Vagina (tissue), 2 donors: ENCODE measurements at regions not wholly inside any gene's neighbourhood (a gene's known extent, or its start where the extent isn't known, plus 50 kb on each side); places are given as distances from the start of the nearest gene placed in this dataset.

Experiments
- DNase-seq, 2 donors: peaks; one replicate each; pipeline ENCODE4 v3.0.0-alpha.2; 2017; ENCODE audit errors: extremely low spot score in 2 of 2
- H3K27ac ChIP-seq: fragments of 200-600 bp; sonication (generic); one replicate; pipeline ENCODE4 v1.5.1; 2019
- H3K27me3 ChIP-seq: fragments of 200-600 bp; sonication (generic); one replicate; pipeline ENCODE4 v1.5.1; 2019
- H3K36me3 ChIP-seq, 2 donors: fragments of 200-600 bp; sonication (generic); one replicate each; pipeline ENCODE4 v1.5.1; 2017 to 2019
- H3K4me1 ChIP-seq: fragments of 200-600 bp; sonication (generic); one replicate; pipeline ENCODE4 v1.5.1; 2019
- H3K4me3 ChIP-seq, 2 donors: fragments of 200-600 bp; sonication (generic); 1 replicate in 1 of 2; 2 replicates in 1 of 2; pipeline ENCODE4 v1.5.1; 2016 to 2019
- H3K9me3 ChIP-seq: fragments of 200-600 bp; sonication (generic); one replicate; pipeline ENCODE4 v1.5.1; 2019
- POLR2A ChIP-seq, 2 donors: fragments of 450-650 bp; IDR thresholded peaks; one replicate each; pipeline ENCODE4 v1.6.1; 2017; ENCODE audit warnings: antibody characterized with exemption in 2 of 2, mild to moderate bottlenecking in 2 of 2, moderate library complexity in 2 of 2
- POLR2AphosphoS5 ChIP-seq, 2 donors: sonication (generic); formaldehyde crosslinking; IDR thresholded peaks; one replicate each; pipeline ENCODE4 v1.9.0; 2017; ENCODE audit warnings: antibody characterized with exemption in 2 of 2, mild to moderate bottlenecking in 2 of 2, low read depth in 1 of 2; ENCODE audit not compliant: insufficient read depth in 1 of 2
- intact Hi-C: fragments of 100-400 bp; cut with DNase I; formaldehyde crosslinking; loops from one replicate; pipeline ENCODE4 v1.15.1; 2023
- TF ChIP-seq, protein P1 (sequence below), 3 experiments: fragments of 450-650 bp in 2 of 3; fragments of 200-600 bp in 1 of 3; sonication (generic) in 1 of 3; IDR thresholded peaks; one replicate each; pipeline ENCODE4 v1.5.1; 2017 to 2019; ENCODE audit warnings: antibody characterized with exemption in 3 of 3, mild to moderate bottlenecking in 2 of 3, moderate library complexity in 2 of 3

DNA sequence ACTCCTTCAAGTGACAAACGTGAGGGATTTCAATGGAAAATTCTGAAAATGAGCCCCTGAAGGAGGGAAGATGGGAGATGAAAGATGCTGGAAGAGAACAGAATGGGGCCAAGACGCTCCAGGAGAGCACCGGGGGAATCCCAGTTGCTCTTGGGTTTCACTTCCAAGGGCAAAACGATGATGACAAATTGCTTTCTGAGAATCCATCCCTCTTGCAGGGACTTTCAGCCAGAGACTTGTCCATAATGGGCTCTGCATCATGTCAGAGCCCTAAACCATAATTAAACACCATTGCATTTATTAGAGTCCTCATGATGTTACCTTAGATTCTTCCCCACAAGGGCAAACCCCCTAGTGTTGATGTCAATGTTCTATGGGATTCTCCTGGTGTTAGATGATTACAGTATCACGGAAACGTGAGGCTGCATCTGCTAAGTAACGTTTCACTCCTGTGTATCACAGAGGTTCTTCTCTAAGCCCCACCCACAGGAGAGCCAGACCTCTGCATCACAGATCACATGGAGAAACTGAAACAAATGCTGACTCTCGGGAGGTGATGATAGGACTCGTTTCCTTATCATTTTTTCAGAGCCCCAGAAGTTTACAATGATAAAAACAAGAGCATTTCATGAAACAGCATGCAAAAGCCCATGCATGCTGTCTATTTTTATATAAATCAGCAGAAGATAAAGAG is 114.4 kb downstream of the TENT4A start:
- Histone ChIP-seq H3K27ac (no peak overlapping the region), H3K27me3 (no peaks in the 10 kb centered on the region), H3K4me3 (no peak overlapping the region), H3K9me3 (no peaks in the 10 kb centered on the region), H3K36me3 (no peaks in the 10 kb centered on the region), H3K4me1 (no peaks in the 10 kb centered on the region)
- TF ChIP-seq, protein P1, sequence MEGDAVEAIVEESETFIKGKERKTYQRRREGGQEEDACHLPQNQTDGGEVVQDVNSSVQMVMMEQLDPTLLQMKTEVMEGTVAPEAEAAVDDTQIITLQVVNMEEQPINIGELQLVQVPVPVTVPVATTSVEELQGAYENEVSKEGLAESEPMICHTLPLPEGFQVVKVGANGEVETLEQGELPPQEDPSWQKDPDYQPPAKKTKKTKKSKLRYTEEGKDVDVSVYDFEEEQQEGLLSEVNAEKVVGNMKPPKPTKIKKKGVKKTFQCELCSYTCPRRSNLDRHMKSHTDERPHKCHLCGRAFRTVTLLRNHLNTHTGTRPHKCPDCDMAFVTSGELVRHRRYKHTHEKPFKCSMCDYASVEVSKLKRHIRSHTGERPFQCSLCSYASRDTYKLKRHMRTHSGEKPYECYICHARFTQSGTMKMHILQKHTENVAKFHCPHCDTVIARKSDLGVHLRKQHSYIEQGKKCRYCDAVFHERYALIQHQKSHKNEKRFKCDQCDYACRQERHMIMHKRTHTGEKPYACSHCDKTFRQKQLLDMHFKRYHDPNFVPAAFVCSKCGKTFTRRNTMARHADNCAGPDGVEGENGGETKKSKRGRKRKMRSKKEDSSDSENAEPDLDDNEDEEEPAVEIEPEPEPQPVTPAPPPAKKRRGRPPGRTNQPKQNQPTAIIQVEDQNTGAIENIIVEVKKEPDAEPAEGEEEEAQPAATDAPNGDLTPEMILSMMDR (IDR thresholded peaks at IDR 0.05) = no peak
- TF ChIP-seq POLR2AphosphoS5 (IDR thresholded peaks at IDR 0.05; ENCODE audit: insufficient read depth in 1 of 2, low read depth in 1 of 2) = no peak
- TF ChIP-seq POLR2A (IDR thresholded peaks at IDR 0.05) = no peak
- intact Hi-C loops = no loop called here
- peak in 1 of 2 donors; percentile 11 for DNase-seq

DNA sequence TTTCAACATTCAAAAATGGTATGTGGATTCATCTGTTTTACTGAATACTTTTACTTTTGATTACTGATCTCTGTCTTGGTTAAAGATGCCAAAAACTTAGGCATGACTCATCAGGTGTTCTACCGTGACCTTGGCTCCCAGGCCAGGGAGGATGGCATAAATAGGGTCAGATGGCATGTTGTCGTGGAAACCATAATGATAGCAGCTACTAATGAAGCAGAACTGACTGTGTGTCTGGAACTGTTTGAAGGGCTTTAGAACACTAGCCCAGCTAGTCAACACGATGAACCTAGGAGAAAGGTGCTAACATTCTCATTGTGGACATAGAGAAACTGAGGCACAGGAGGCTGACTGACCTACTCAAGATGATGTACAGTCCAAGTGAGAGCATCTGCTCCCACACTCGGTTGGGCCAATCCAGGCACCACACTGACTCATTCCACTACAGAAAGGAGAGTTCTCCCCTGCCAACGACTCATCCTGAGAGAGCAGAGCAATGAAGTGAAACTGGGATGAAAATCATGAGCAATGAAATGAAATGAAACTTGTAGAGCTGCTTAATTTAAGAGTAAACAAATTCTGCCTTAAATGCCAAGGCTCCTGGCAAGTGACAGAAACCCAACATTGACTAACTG is 116.0 kb downstream of the TENT4A start:
- intact Hi-C loops = no loop called here
- no peak overlapping the region for H3K27ac ChIP-seq
- TF ChIP-seq, protein P1 (IDR thresholded peaks at IDR 0.05) = no peak
- TF ChIP-seq POLR2AphosphoS5 (IDR thresholded peaks at IDR 0.05; ENCODE audit: insufficient read depth in 1 of 2, low read depth in 1 of 2) = no peak
- no peak for TF ChIP-seq POLR2A (IDR thresholded peaks at IDR 0.05)

DNA sequence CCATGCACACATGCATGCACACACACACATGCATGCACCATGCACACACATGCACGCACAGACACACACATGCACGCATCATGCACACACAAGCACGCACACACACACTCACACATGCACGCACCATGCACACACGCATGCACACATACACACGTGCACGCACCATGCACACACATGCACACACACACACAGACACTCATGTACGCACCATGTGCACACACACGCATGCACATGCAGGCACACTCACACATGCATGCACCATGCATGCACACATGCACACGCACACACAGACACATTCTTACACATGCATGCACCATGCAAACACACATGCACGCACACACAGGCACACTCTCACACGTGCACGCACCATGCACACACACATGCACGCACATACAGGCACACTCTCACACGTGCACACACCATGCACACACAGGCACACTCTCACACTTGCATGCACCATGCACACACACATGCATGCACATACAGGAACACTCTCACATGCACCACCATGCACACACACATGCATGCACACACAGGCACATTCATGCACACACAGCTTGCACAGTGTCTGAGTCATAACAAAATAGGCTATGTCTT is 117.5 kb downstream of the TENT4A start:
- no peaks in the 10 kb centered on the region for H3K4me1 ChIP-seq
- TF ChIP-seq, protein P1 (IDR thresholded peaks at IDR 0.05) = no peak
- TF ChIP-seq POLR2AphosphoS5 (IDR thresholded peaks at IDR 0.05; ENCODE audit: insufficient read depth in 1 of 2, low read depth in 1 of 2) = no peak
- no peak for TF ChIP-seq POLR2A (IDR thresholded peaks at IDR 0.05)
- no peak overlapping the region for H3K27ac ChIP-seq
- H3K27me3 ChIP-seq = no peaks in the 10 kb centered on the region
- no peaks in the 10 kb centered on the region for H3K36me3 ChIP-seq
- no peaks in the 10 kb centered on the region for H3K9me3 ChIP-seq
- no peak overlapping the region for H3K4me3 ChIP-seq
- DNase-seq = peak in 1 of 2 donors; percentile 44
- intact Hi-C loops = no loop called here

More for the DNA sequence above, 116.0 kb downstream of the TENT4A start:
- Histone ChIP-seq H3K27me3 (no peaks in the 10 kb centered on the region), H3K9me3 (no peaks in the 10 kb centered on the region), H3K4me3 (no peak overlapping the region), H3K4me1 (no peaks in the 10 kb centered on the region), H3K36me3 (no peaks in the 10 kb centered on the region)
- peak in 1 of 2 donors; percentile 25 for DNase-seq

DNA sequence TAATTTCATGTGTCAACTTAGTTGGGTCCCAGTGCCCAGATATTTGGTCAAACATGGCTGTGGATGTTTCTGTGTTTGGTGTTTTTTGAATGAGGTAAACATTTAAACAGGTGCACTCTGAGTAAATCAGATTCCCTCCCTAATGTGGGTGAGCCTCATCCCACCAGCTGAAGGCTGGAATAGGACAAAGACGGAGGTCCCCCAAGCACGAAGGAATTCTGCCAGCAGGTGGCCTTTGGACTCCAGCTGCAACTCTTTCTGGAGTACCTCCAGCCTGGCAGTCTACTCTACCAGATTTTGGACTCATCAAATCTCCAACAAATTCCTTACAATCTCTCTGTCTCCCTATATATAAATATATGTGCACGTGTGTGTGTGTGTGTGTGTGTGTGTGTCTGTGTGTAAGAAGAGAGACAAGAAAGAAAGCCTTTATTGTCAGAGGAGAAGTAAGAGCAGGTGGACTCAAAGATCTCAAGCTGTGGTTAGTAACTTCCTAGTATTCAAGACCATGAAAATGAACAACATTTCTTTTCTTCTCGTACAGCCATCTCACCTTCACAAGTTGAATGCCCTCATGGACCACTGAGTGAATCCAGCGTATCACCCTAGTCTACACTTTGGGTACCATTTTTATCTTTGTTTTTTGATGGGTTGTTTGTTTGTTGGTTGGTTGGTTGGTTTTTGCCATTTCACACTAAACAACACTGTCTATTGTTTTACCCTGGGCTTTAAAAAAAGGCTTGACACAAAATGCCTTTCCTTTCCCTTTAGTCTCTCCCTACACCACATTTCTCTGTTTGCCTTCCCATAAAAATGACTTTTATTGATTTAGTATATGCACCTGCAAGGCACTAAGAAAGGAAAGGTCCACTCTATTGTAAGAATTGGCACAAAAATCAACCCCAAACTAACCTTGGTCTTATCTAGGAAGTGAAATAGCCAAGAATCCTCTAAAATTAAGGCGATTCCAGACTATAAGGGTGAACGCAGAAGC is 118.7 kb downstream of the TENT4A start:
- no peak for TF ChIP-seq POLR2A (IDR thresholded peaks at IDR 0.05)
- TF ChIP-seq, protein P1 (IDR thresholded peaks at IDR 0.05) = no peak
- no peak for TF ChIP-seq POLR2AphosphoS5 (IDR thresholded peaks at IDR 0.05; ENCODE audit: insufficient read depth in 1 of 2, low read depth in 1 of 2)
- peak in 1 of 2 donors; percentile 6 for DNase-seq
- no peak overlapping the region for H3K27ac ChIP-seq
- no peak overlapping the region for H3K4me3 ChIP-seq
- H3K4me1 ChIP-seq = no peaks in the 10 kb centered on the region
- intact Hi-C loops = no loop called here
- H3K27me3 ChIP-seq = no peaks in the 10 kb centered on the region
- no peaks in the 10 kb centered on the region for H3K9me3 ChIP-seq
- H3K36me3 ChIP-seq = no peaks in the 10 kb centered on the region
